ENCODE measurements at regions not wholly inside any gene's neighbourhood (a gene's known extent, or its start where the extent isn't known, plus 50 kb on each side); places are given as distances from the start of the nearest gene placed in this dataset.

DNA sequence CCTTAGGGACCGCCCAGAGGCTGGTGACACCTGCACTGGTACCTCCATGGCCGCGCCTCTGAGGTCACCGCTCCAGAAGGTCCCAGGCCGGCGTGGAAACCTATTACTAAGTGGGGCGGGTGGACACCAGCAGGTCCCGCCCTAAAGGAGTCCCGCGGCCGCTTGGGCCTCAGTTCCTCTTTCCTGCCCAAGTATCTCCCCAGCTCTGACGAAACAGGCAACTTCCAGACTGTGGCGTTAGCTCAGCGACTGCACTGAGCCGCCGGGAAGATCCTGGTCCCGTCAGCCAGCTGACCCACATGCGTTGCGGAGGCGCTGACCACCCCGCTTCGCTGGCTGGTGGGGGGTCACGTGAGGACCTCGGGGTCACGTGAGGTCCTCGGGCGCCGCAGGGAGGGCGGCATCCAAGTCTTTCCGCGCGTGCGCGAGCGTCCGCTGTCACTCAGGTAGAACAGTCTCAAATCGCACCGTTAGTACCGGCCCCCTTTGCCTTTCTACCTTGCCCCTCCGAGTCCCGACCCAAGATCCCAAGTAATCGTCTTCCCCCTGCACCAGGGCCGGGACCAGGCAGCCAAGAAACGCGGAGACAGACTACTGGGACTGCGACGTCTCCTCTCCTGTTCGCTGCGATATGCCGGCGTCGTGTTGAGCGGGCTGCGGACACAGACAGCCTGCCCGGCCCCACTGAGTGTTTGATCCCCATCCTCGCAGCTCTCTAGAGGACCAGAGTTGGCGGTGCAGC lies 53.7 kb upstream of the KDM4C start:
- DNase-seq (ENCODE audit: low read depth), result peak; percentile 80

DNA sequence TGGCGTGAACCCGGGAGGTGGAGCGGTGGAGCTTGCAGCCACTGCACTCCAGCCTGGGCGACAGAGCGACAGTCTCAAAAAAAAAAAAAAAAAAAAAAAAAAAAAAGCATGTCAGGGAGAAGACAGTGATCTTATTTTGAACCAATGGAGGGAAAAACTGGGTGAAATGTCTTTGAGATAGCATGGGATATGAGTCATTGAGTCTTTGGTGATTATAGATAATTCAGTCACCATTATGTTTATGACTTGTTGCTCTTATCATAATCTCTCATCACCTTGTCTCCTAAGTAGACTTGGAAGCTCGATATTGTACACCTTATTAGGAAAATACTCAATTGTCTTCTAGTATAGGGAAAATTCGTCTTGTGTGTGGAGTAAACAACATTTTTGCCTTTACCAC lies 55.1 kb upstream of the KDM4C start:
- no peak for DNase-seq (ENCODE audit: low read depth)

DNA sequence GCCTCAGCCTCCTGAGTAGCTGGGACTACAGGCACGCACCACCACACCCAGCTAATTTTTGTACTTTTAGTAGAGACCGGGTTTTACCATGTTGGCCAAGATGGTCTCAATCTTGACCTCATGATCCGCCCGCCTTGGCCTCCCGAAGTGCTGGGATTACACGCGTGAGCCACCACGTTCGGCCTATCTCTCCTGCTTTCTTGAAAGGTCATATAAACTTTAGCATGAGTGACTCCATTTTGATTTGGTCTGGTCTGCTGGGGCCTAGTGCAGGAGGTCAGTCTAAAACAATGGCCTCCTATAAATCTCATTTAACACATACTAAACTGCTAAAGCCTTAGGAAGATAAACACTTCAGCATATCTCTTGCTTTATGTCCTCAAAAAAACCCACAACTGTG lies 50.6 kb upstream of the GLDC start:
- no peak for DNase-seq (ENCODE audit: low read depth)

DNA sequence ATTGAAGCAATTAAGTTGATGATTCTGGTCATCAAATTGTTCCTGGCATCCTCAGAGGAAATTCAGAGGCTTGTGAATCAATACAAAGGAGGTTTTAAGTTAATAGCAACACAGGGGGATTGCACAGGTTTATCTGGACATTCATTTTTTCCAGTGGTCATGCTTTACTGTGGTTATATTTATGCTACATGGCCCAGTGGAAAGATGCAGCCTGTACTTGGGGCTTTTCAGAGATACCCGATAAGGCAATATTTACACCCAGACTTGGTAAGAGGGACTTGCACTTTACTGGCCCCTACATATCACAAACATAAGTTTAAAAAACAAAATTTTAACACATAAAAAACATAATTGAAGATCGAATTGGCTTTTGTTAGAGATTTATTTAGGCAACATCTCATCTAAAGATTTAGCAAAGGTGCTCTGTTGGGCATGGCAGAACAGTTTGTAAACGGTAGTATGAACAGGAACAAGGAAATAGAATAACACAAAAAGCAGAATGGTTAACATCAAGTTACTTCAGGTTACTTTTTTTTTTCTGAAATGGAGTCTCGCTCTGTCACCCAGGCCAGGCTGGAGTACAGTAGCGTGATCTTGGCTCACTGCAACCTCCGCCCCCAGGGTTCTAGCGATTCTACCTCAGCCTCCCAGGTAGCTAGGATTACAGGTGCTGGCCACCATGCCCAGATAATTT lies 49.7 kb upstream of the GLDC start:
- DNase-seq (ENCODE audit: low read depth), result no peak
